Uterus (tissue), 3 donors: ENCODE measurements at regions not wholly inside any gene's neighbourhood (a gene's known extent, or its start where the extent isn't known, plus 50 kb on each side); places are given as distances from the start of the nearest gene placed in this dataset.

ENCODE experiments used
- DNase-seq, 2 donors: peaks; one replicate each; pipeline ENCODE4 v3.0.0-alpha.2; 2019 to 2020
- H3K27ac ChIP-seq, 2 donors: fragments of 200-600 bp; sonication (generic); 1 replicate in 1 of 2; 2 replicates in 1 of 2; pipeline ENCODE4 v1.5.1; 2016 to 2018
- H3K27me3 ChIP-seq, 2 donors: fragments of 200-600 bp; sonication (generic); one replicate each; pipeline ENCODE4 v1.5.1; 2018 to 2019; ENCODE audit warnings: control low read depth in 1 of 2
- H3K36me3 ChIP-seq, 2 donors: fragments of 200-600 bp; sonication (generic); one replicate each; pipeline ENCODE4 v1.5.1; 2019; ENCODE audit warnings: control low read depth in 1 of 2
- H3K4me1 ChIP-seq, 2 donors: fragments of 200-600 bp; sonication (generic); one replicate each; pipeline ENCODE4 v1.5.1; 2018 to 2019; ENCODE audit warnings: control low read depth in 1 of 2
- H3K4me3 ChIP-seq, 2 donors: fragments of 200-600 bp; sonication (generic); 1 replicate in 1 of 2; 2 replicates in 1 of 2; pipeline ENCODE4 v1.5.1; 2018 to 2019; ENCODE audit warnings: mild to moderate bottlenecking in 1 of 2
- H3K9me3 ChIP-seq, 2 donors: fragments of 200-600 bp; sonication (generic); one replicate each; pipeline ENCODE4 v1.5.1; 2019; ENCODE audit warnings: control low read depth in 1 of 2
- CTCF ChIP-seq, 4 experiments: fragments of 200-600 bp in 2 of 4; fragments of 450-650 bp in 2 of 4; sonication (generic) in 2 of 4; IDR thresholded peaks; one replicate each; pipeline ENCODE4 v1.5.1; 2016 to 2019; ENCODE audit warnings: antibody characterized with exemption in 4 of 4, mild to moderate bottlenecking in 2 of 4, moderate library complexity in 1 of 4
- POLR2A ChIP-seq, 2 donors: fragments of 450-650 bp; IDR thresholded peaks; one replicate each; pipeline ENCODE4 v1.6.1; 2016; ENCODE audit warnings: antibody characterized with exemption in 2 of 2, mild to moderate bottlenecking in 1 of 2, moderate library complexity in 1 of 2
- intact Hi-C: fragments of 100-400 bp; cut with DNase I; formaldehyde crosslinking; loops from one replicate; pipeline ENCODE4 v1.15.1; 2023; ENCODE audit warnings: low total_unique reads
- donor health status: DM: yes; HTN: yes; CAD: no.

GRCh38 chr10:78950656-78951587, 117.8 kb upstream of the ZMIZ1 start:
- Histone ChIP-seq H3K36me3 (no peaks in the 10 kb centered on the region), H3K4me3 (no peak overlapping the region), H3K4me1 (peaks cover 0 to 6% of the 10 kb centered on the region in 2 donors), H3K27me3 (no peaks in the 10 kb centered on the region), H3K9me3 (no peaks in the 10 kb centered on the region), H3K27ac (no peak overlapping the region)
- TF ChIP-seq CTCF (IDR thresholded peaks at IDR 0.05) (no peak), POLR2A (IDR thresholded peaks at IDR 0.05) (no peak)
- intact Hi-C loops = no loop called here
- DNase-seq = no peak

- no peaks in the 10 kb centered on the region for H3K36me3 ChIP-seq
- no peaks in the 10 kb centered on the region for H3K4me1 ChIP-seq
- no peaks in the 10 kb centered on the region for H3K27me3 ChIP-seq
- H3K27ac ChIP-seq = no peak overlapping the region
- no peak for TF ChIP-seq POLR2A (IDR thresholded peaks at IDR 0.05)
- no peak for TF ChIP-seq CTCF (IDR thresholded peaks at IDR 0.05)
- H3K9me3 ChIP-seq = no peaks in the 10 kb centered on the region
- DNase-seq = no peak
- intact Hi-C loops = no loop called here
- no peak overlapping the region for H3K4me3 ChIP-seq
These were observed 116.7 kb upstream of the ZMIZ1 start for GRCh38 chr10:78952030-78952429.

GRCh38 chr10:78952686-78953085, 116.1 kb upstream of the ZMIZ1 start:
- peak overlapping the region; percentile 51 to 58 for H3K27ac ChIP-seq
- TF ChIP-seq CTCF (IDR thresholded peaks at IDR 0.05) (no peak), POLR2A (IDR thresholded peaks at IDR 0.05) (no peak)

GRCh38 chr10:78953113-78953798, 115.5 kb upstream of the ZMIZ1 start:
- peak; percentile 67 to 72 for DNase-seq
- Histone ChIP-seq H3K9me3 (no peaks in the 10 kb centered on the region), H3K27ac (peak overlapping the region; percentile 51 to 58), H3K4me1 (no peaks in the 10 kb centered on the region), H3K4me3 (no peak overlapping the region), H3K36me3 (no peaks in the 10 kb centered on the region), H3K27me3 (no peaks in the 10 kb centered on the region)
- TF ChIP-seq POLR2A (IDR thresholded peaks at IDR 0.05) (no peak), CTCF (IDR thresholded peaks at IDR 0.05) (no peak)
- intact Hi-C loops = no loop called here

More at GRCh38 chr10:78952686-78953085, 116.1 kb upstream of the ZMIZ1 start:
- intact Hi-C loops = no loop called here
- Histone ChIP-seq H3K4me3 (no peak overlapping the region), H3K36me3 (no peaks in the 10 kb centered on the region), H3K4me1 (no peaks in the 10 kb centered on the region), H3K27me3 (no peaks in the 10 kb centered on the region), H3K9me3 (no peaks in the 10 kb centered on the region)
- DNase-seq = peak; percentile 56 to 72

GRCh38 chr10:78953799-78954297, 114.9 kb upstream of the ZMIZ1 start:
- Histone ChIP-seq H3K27me3 (no peaks in the 10 kb centered on the region), H3K4me3 (no peak overlapping the region), H3K9me3 (no peaks in the 10 kb centered on the region), H3K4me1 (no peaks in the 10 kb centered on the region), H3K36me3 (no peaks in the 10 kb centered on the region), H3K27ac (peak overlapping the region in 1 of 2 donors; percentile 51)
- intact Hi-C loops = no loop called here
- DNase-seq = no peak
- TF ChIP-seq POLR2A (IDR thresholded peaks at IDR 0.05) = no peak
- TF ChIP-seq CTCF (IDR thresholded peaks at IDR 0.05) = no peak
